ENCODE measurements at regions not wholly inside any gene's neighbourhood (a gene's known extent, or its start where the extent isn't known, plus 50 kb on each side); places are given as distances from the start of the nearest gene placed in this dataset.

- H3K4me3 ChIP-seq (ENCODE audit: low read length) = no peak overlapping the region
- no peak for DNase-seq (ENCODE audit: low read depth, low spot score)
Observed at GRCh38 chr11:11065396-11065795, 207.5 kb upstream of the ZBED5 start.

GRCh38 chr11:11057472-11057854 lies 199.6 kb upstream of the ZBED5 start:
- no peak overlapping the region for H3K4me3 ChIP-seq (ENCODE audit: low read length)
- no peak for DNase-seq (ENCODE audit: low read depth, low spot score)

- no peak overlapping the region for H3K4me3 ChIP-seq (ENCODE audit: low read length)
- DNase-seq (ENCODE audit: low read depth, low spot score) = no peak
Observed at GRCh38 chr11:11056749-11057471, 199.1 kb upstream of the ZBED5 start.

- no peak for DNase-seq (ENCODE audit: low read depth, low spot score)
- H3K4me3 ChIP-seq (ENCODE audit: low read length) = no peak overlapping the region
Observed at GRCh38 chr11:11056316-11056715, 198.5 kb upstream of the ZBED5 start.

- no peak for DNase-seq (ENCODE audit: low read depth, low spot score)
- H3K4me3 ChIP-seq (ENCODE audit: low read length) = no peak overlapping the region
Observed at GRCh38 chr11:11047851-11048610, 190.2 kb upstream of the ZBED5 start.

GRCh38 chr11:11046781-11047180 lies 188.9 kb upstream of the ZBED5 start:
- no peak for DNase-seq (ENCODE audit: low read depth, low spot score)
- H3K4me3 ChIP-seq (ENCODE audit: low read length) = no peak overlapping the region

GRCh38 chr11:11045156-11045930 lies 187.5 kb upstream of the ZBED5 start:
- H3K4me3 ChIP-seq (ENCODE audit: low read length) = no peak overlapping the region
- DNase-seq (ENCODE audit: low read depth, low spot score) = no peak

- no peak for DNase-seq (ENCODE audit: low read depth, low spot score)
- H3K4me3 ChIP-seq (ENCODE audit: low read length) = no peak overlapping the region
Observed at GRCh38 chr11:11044137-11044855, 186.4 kb upstream of the ZBED5 start.

GRCh38 chr11:11043721-11044120 lies 185.9 kb upstream of the ZBED5 start:
- no peak for DNase-seq (ENCODE audit: low read depth, low spot score)
- no peak overlapping the region for H3K4me3 ChIP-seq (ENCODE audit: low read length)

GRCh38 chr11:11039208-11039965 lies 181.5 kb upstream of the ZBED5 start:
- no peak for DNase-seq (ENCODE audit: low read depth, low spot score)
- H3K4me3 ChIP-seq (ENCODE audit: low read length) = no peak overlapping the region

GRCh38 chr11:11038782-11039181 lies 180.9 kb upstream of the ZBED5 start:
- no peak overlapping the region for H3K4me3 ChIP-seq (ENCODE audit: low read length)
- no peak for DNase-seq (ENCODE audit: low read depth, low spot score)

- no peak for DNase-seq (ENCODE audit: low read depth, low spot score)
Observed at GRCh38 chr11:11038352-11038751, 180.5 kb upstream of the ZBED5 start.

GRCh38 chr11:11036848-11037732 lies 179.2 kb upstream of the ZBED5 start:
- DNase-seq (ENCODE audit: low read depth, low spot score) = peak; percentile 60
- no peak overlapping the region for H3K4me3 ChIP-seq (ENCODE audit: low read length)

More at GRCh38 chr11:11038352-11038751, 180.5 kb upstream of the ZBED5 start:
- H3K4me3 ChIP-seq (ENCODE audit: low read length) = no peak overlapping the region

- no peak for DNase-seq (ENCODE audit: low read depth, low spot score)
- H3K4me3 ChIP-seq (ENCODE audit: low read length) = no peak overlapping the region
Observed at GRCh38 chr11:11036185-11036847, 178.5 kb upstream of the ZBED5 start.

- no peak for DNase-seq (ENCODE audit: low read depth, low spot score)
Observed at GRCh38 chr11:11035331-11035730, 177.5 kb upstream of the ZBED5 start.

GRCh38 chr11:11034476-11034875 lies 176.6 kb upstream of the ZBED5 start:
- no peak overlapping the region for H3K4me3 ChIP-seq (ENCODE audit: low read length)
- DNase-seq (ENCODE audit: low read depth, low spot score) = no peak

More at GRCh38 chr11:11035331-11035730, 177.5 kb upstream of the ZBED5 start:
- H3K4me3 ChIP-seq (ENCODE audit: low read length) = no peak overlapping the region

- DNase-seq (ENCODE audit: low read depth, low spot score) = no peak
- no peak overlapping the region for H3K4me3 ChIP-seq (ENCODE audit: low read length)
Observed at GRCh38 chr11:11032066-11032465, 174.2 kb upstream of the ZBED5 start.
